WTC11 (cell line): ENCODE measurements at regions not wholly inside any gene's neighbourhood (a gene's known extent, or its start where the extent isn't known, plus 50 kb on each side); places are given as distances from the start of the nearest gene placed in this dataset.

ENCODE experiments used
- ATAC-seq: fragments of 200-7000 bp; cut with Tn5 transposase; 2 replicates; pipeline ENCODE4 v1.10.0; 2021; ENCODE audit warnings: mild to moderate bottlenecking, moderate library complexity
- CTCF ChIA-PET: fragments of 300-600 bp; sonication (Branson Sonifier 250); formaldehyde crosslinking; loops from one replicate; lab custom pipeline; 2021; ENCODE audit warnings: antibody characterized with exemption; lab: Charles Lee
- POLR2A ChIA-PET: fragments of 350-600 bp; sonication (Branson Sonifier 250); formaldehyde crosslinking; loops from one replicate; lab custom pipeline; 2021; ENCODE audit warnings: antibody characterized with exemption; lab: Charles Lee
- DNase-seq: peaks from one replicate; pipeline ENCODE4 v3.0.0; 2021; ENCODE audit warnings: low spot score
- H3K27ac Mint-ChIP-seq: 2 replicates; pipeline ENCODE4 v1.8.0; 2021; ENCODE audit warnings: mixed read lengths
- H3K27me3 Mint-ChIP-seq: 2 replicates; pipeline ENCODE4 v1.8.0; 2021; ENCODE audit warnings: low read depth, mild to moderate bottlenecking, moderate library complexity, mixed read lengths
- H3K36me3 Mint-ChIP-seq: 2 replicates; pipeline ENCODE4 v1.8.0; 2021; ENCODE audit warnings: mixed read lengths
- H3K4me1 Mint-ChIP-seq: 2 replicates; pipeline ENCODE4 v1.8.0; 2022; ENCODE audit warnings: mixed read lengths
- H3K4me3 Mint-ChIP-seq: 2 replicates; pipeline ENCODE4 v1.8.0; 2021; ENCODE audit warnings: mild to moderate bottlenecking, moderate library complexity, mixed read lengths
- H3K9me3 Mint-ChIP-seq: 2 replicates; pipeline ENCODE4 v1.8.0; 2021; ENCODE audit warnings: mixed read lengths
- ARID4B ChIP-seq: sonication (generic); formaldehyde crosslinking; IDR thresholded peaks from 2 replicates; pipeline ENCODE4 v1.8.0; 2023; ENCODE audit warnings: missing genetic modification reagents, mild to moderate bottlenecking, borderline replicate concordance
- E2F4 ChIP-seq: sonication (generic); formaldehyde crosslinking; IDR thresholded peaks from 2 replicates; pipeline ENCODE4 v1.8.1; 2022; ENCODE audit warnings: low read depth, mild to moderate bottlenecking, moderate library complexity, missing genetic modification reagents, borderline replicate concordance
- ELF4 ChIP-seq: sonication (generic); formaldehyde crosslinking; IDR thresholded peaks from 2 replicates; pipeline ENCODE4 v1.8.1; 2022; ENCODE audit warnings: low read depth, mild to moderate bottlenecking, moderate library complexity, missing genetic modification reagents
- ETV6 ChIP-seq: sonication (generic); formaldehyde crosslinking; IDR thresholded peaks from 2 replicates; pipeline ENCODE4 v1.8.1; 2022; ENCODE audit warnings: mild to moderate bottlenecking, missing genetic modification reagents
- FOXJ3 ChIP-seq: sonication (generic); formaldehyde crosslinking; IDR thresholded peaks from 2 replicates; pipeline ENCODE4 v1.9.0; 2021; ENCODE audit warnings: missing genetic modification reagents, mild to moderate bottlenecking, borderline replicate concordance
- GTF2I ChIP-seq: fragments of 250-450 bp; sonication (Bioruptor Pico); conservative IDR thresholded peaks from 2 replicates; pipeline ENCODE4 v1.4.0; 2021; ENCODE audit warnings: mild to moderate bottlenecking
- HMGA2 ChIP-seq: fragments of 250-450 bp; sonication (Bioruptor Pico); IDR thresholded peaks from 2 replicates; pipeline ENCODE4 v1.4.0; 2021; ENCODE audit warnings: mild to moderate bottlenecking, moderate library complexity
- RORB ChIP-seq: fragments of 250-450 bp; sonication (Bioruptor Pico); IDR thresholded peaks from 2 replicates; pipeline ENCODE4 v1.9.0; 2021; ENCODE audit warnings: mild to moderate bottlenecking
- SMAD3 ChIP-seq: sonication (generic); formaldehyde crosslinking; IDR thresholded peaks from 2 replicates; pipeline ENCODE4 v1.8.0; 2022; ENCODE audit warnings: missing genetic modification reagents, mild to moderate bottlenecking, borderline replicate concordance
- SP1 ChIP-seq: sonication (generic); formaldehyde crosslinking; conservative IDR thresholded peaks from 2 replicates; pipeline ENCODE4 v1.8.1; 2022; ENCODE audit warnings: missing genetic modification reagents
- TEAD1 ChIP-seq: sonication (generic); formaldehyde crosslinking; IDR thresholded peaks from 2 replicates; pipeline ENCODE4 v1.8.0; 2022; ENCODE audit warnings: mild to moderate bottlenecking, missing genetic modification reagents
- TEAD4 ChIP-seq: sonication (generic); formaldehyde crosslinking; IDR thresholded peaks from 2 replicates; pipeline ENCODE4 v1.8.0; 2022; ENCODE audit warnings: mild to moderate bottlenecking, missing genetic modification reagents
- ZNF263 ChIP-seq: sonication (generic); formaldehyde crosslinking; IDR thresholded peaks from 2 replicates; pipeline ENCODE4 v1.8.1; 2022; ENCODE audit warnings: low read depth, mild to moderate bottlenecking, moderate library complexity, missing genetic modification reagents
- ZNF423 ChIP-seq: fragments of 250-450 bp; sonication (Bioruptor Pico); IDR thresholded peaks from 2 replicates; pipeline ENCODE4 v2.1.2; 2022; ENCODE audit warnings: mild to moderate bottlenecking, moderate library complexity
- TF ChIP-seq, protein P1 (sequence below): fragments of 200-600 bp; IDR thresholded peaks from 2 replicates; pipeline ENCODE4 v1.8.0; 2022; ENCODE audit warnings: antibody characterized with exemption
- TF ChIP-seq, protein P2 (sequence below): sonication (generic); formaldehyde crosslinking; IDR thresholded peaks from 2 replicates; pipeline ENCODE4 v1.8.0; 2022; ENCODE audit warnings: mild to moderate bottlenecking, missing genetic modification reagents

- no peak for TF ChIP-seq ARID4B
- TF ChIP-seq, protein P1, sequence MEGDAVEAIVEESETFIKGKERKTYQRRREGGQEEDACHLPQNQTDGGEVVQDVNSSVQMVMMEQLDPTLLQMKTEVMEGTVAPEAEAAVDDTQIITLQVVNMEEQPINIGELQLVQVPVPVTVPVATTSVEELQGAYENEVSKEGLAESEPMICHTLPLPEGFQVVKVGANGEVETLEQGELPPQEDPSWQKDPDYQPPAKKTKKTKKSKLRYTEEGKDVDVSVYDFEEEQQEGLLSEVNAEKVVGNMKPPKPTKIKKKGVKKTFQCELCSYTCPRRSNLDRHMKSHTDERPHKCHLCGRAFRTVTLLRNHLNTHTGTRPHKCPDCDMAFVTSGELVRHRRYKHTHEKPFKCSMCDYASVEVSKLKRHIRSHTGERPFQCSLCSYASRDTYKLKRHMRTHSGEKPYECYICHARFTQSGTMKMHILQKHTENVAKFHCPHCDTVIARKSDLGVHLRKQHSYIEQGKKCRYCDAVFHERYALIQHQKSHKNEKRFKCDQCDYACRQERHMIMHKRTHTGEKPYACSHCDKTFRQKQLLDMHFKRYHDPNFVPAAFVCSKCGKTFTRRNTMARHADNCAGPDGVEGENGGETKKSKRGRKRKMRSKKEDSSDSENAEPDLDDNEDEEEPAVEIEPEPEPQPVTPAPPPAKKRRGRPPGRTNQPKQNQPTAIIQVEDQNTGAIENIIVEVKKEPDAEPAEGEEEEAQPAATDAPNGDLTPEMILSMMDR = no peak
- no peak for TF ChIP-seq SMAD3 (CRISPR knock-in tag)
- TF ChIP-seq HMGA2 = no peak
- TF ChIP-seq E2F4 (CRISPR knock-in tag) = no peak
- no peak for TF ChIP-seq SP1
- TF ChIP-seq ELF4 (CRISPR knock-in tag) = no peak
- TF ChIP-seq FOXJ3 (CRISPR knock-in tag) = no peak
These were observed 145.9 kb upstream of the CDH6 start (continued) for GRCh38 chr5:31047621-31048020.

DNA sequence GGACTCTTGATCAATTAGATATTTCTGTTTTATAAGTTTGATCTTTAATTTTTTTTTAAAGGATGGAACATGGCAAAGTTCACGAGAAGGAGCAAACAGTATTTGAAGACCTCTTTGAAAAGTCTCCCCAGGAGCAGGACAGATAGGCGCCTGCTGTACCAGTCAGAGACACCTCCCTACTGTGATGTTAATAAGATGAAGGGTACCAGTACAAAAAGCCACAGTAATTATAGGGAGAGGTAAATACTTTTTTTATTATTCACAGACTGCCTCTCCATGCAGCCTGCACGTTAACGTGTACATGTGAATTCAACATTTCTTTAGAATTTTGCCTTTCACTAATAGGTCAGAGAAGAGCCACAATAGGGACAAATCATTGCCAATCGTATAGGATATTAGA, 146.5 kb upstream of the CDH6 start:
- Mint-ChIP-seq H3K27ac (no peak overlapping the region), H3K4me3 (no peak overlapping the region)
- POLR2A ChIA-PET = no interaction called here
- ATAC-seq (no peak), DNase-seq (no peak)
- no peak for TF ChIP-seq ZNF263 (CRISPR knock-in tag)
- TF ChIP-seq, all 79 proteins: peak for 0
- H3K36me3 Mint-ChIP-seq = peaks cover 1% of the 10 kb centered on the region; the same call in 1 of the 2 replicates
- CTCF ChIA-PET = interaction anchor here (0.7 kb wide), 1 partner anchor 224 kb away, joined by 3 read pairs; no protein-coding TSS in a partner anchor
- peaks cover 15% of the 10 kb centered on the region for H3K9me3 Mint-ChIP-seq
- peaks cover 43% of the 10 kb centered on the region for H3K4me1 Mint-ChIP-seq
- no peaks in the 10 kb centered on the region for H3K27me3 Mint-ChIP-seq

DNA sequence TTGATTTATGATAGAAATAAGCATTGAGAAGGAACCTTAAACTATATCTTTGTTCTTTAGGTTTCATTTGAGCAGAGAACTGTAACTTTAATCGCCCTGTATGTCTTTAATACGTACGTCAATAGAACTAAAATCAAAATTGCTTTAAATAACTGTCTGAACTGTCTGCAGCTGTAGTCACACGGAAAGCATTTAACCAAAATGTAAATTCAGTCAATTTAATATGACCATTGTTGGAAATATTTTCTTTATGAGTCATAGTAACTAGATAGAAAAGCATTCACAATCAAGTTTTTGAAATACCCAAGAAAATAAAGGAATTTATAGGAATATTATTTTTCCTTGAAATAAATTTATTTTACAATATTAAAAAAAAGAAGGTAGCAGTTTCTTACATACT, 157.1 kb upstream of the CDH6 start:
- ATAC-seq = no peak
- no peaks in the 10 kb centered on the region for H3K27me3 Mint-ChIP-seq
- no peak overlapping the region for H3K4me3 Mint-ChIP-seq
- DNase-seq = no peak
- ChIA-PET POLR2A (no interaction called here), CTCF (no interaction called here)
- peaks cover 32% of the 10 kb centered on the region for H3K9me3 Mint-ChIP-seq
- no peak overlapping the region for H3K27ac Mint-ChIP-seq
- H3K36me3 Mint-ChIP-seq = peaks cover 8% of the 10 kb centered on the region
- TF ChIP-seq GTF2I (CRISPR knock-in tag) = no peak
- TF ChIP-seq TEAD4 (CRISPR knock-in tag) = no peak
- no peak for TF ChIP-seq ETV6 (CRISPR knock-in tag)
- no peak for TF ChIP-seq ZNF423 (CRISPR knock-in tag)
- TF ChIP-seq TEAD1 (CRISPR knock-in tag) = no peak
- no peak for TF ChIP-seq RORB (CRISPR knock-in tag)
- TF ChIP-seq, protein P2, sequence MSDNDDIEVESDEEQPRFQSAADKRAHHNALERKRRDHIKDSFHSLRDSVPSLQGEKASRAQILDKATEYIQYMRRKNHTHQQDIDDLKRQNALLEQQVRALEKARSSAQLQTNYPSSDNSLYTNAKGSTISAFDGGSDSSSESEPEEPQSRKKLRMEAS (CRISPR knock-in tag) = no peak
- H3K4me1 Mint-ChIP-seq = no peaks in the 10 kb centered on the region
